GM12878 (cell line): ENCODE measurements at regions not wholly inside any gene's neighbourhood (a gene's known extent, or its start where the extent isn't known, plus 50 kb on each side); places are given as distances from the start of the nearest gene placed in this dataset.

Experiments
- ATAC-seq: fragments of 200-7000 bp; cut with Tn5 transposase; 3 replicates; pipeline ENCODE4 v1.9.1; 2020; ENCODE audit warnings: mild to moderate bottlenecking, moderate library complexity
- BruUV-seq: library from RNA; stranded (reverse); fragments of 400-500 nt; replicated peaks from 2 replicates; lab custom pipeline; 2021; lab: Mats Ljungman, UMichigan
- CTCF ChIA-PET: fragments of 300-600 bp; sonication (Branson Sonifier 250); formaldehyde crosslinking; extraction: SDS; loops from one replicate; lab custom pipeline; 2021; ENCODE audit warnings: inconsistent platforms; lab: Yijun Ruan, JAX
- POLR2A ChIA-PET: fragments of 350-600 bp; formaldehyde crosslinking; extraction: SDS; loops from one replicate; lab custom pipeline; 2021; ENCODE audit warnings: inconsistent platforms; lab: Charles Lee
- RAD21 ChIA-PET: fragments of 300-600 bp; sonication (Branson Sonifier 250); formaldehyde crosslinking; loops from one replicate; lab custom pipeline; 2023; ENCODE audit warnings: antibody characterized with exemption; ENCODE audit not compliant: unreplicated experiment; lab: Charles Lee
- SMC1A ChIA-PET: fragments of 300-600 bp; sonication (Branson Sonifier 250); formaldehyde crosslinking; loops from one replicate; lab custom pipeline; 2023; ENCODE audit not compliant: unreplicated experiment, uncharacterized antibody; lab: Charles Lee
- DNase-seq: peaks from one replicate; pipeline ENCODE4 v3.0.0-alpha.2; 2011; ENCODE audit warnings: low read depth, low spot score
- FAIRE-seq: peaks from 3 replicates; lab custom pipeline; 2011; peaks lifted over from hg19 to GRCh38; lab: Jason Lieb, UNC
- H2AFZ ChIP-seq: 2 replicates; pipeline ENCODE4 v1.6.0; 2011; ENCODE audit warnings: low read depth, low read length, control low read depth; ENCODE audit not compliant: control insufficient read depth
- H3K27ac ChIP-seq: 2 replicates; pipeline ENCODE4 v1.5.1; 2011; ENCODE audit warnings: control low read depth; ENCODE audit not compliant: control insufficient read depth, insufficient read depth
- H3K27me3 ChIP-seq, 2 experiments: replicated peaks in 1 of 2; 2 replicates each; pipeline versions ENCODE4 v1.6.0 to v1.6.1; 2011; ENCODE audit warnings: low read length in 1 of 2; ENCODE audit not compliant: control insufficient read depth in 2 of 2, insufficient read depth in 2 of 2
- H3K36me3 ChIP-seq, 2 experiments: 2 replicates each; pipeline ENCODE4 v1.5.1; 2011; ENCODE audit warnings: low read length in 1 of 2; ENCODE audit not compliant: control insufficient read depth in 2 of 2, insufficient read depth in 2 of 2
- H3K4me1 ChIP-seq: 2 replicates; pipeline ENCODE4 v1.6.1; 2011; ENCODE audit warnings: mild to moderate bottlenecking, low read length, moderate library complexity, mixed read lengths; ENCODE audit not compliant: control insufficient read depth, insufficient read depth
- H3K4me2 ChIP-seq: 2 replicates; pipeline ENCODE4 v1.6.0; 2011; ENCODE audit warnings: control low read depth; ENCODE audit not compliant: control insufficient read depth, insufficient read depth
- H3K4me3 ChIP-seq: fragments of 200-600 bp; sonication (generic); 2 replicates; pipeline ENCODE4 v1.5.1; 2016
- H3K79me2 ChIP-seq: 2 replicates; pipeline ENCODE4 v1.6.0; 2011; ENCODE audit warnings: low read length; ENCODE audit not compliant: control insufficient read depth, insufficient read depth
- H3K9ac ChIP-seq: 2 replicates; pipeline ENCODE4 v1.8.0; 2011; ENCODE audit warnings: low read length, control low read depth, mixed read lengths; ENCODE audit not compliant: control insufficient read depth, insufficient read depth
- H3K9me3 ChIP-seq: replicated peaks from 3 replicates; pipeline ENCODE4 v1.5.1; 2011; ENCODE audit warnings: mild to moderate bottlenecking, low read length; ENCODE audit not compliant: control insufficient read depth, insufficient read depth
- H4K20me1 ChIP-seq: 2 replicates; pipeline ENCODE4 v1.6.0; 2011; ENCODE audit not compliant: control insufficient read depth, insufficient read depth
- BCL11A ChIP-seq: IDR thresholded peaks from 2 replicates; pipeline ENCODE4 v1.6.1; 2011; ENCODE audit warnings: low read depth, low read length
- CUX1 ChIP-seq: IDR thresholded peaks from 2 replicates; pipeline ENCODE4 v1.6.1; 2012; ENCODE audit warnings: improper control_type of control experiment, low read depth, low read length; ENCODE audit not compliant: insufficient replicate concordance
- EED ChIP-seq: sonication (generic); IDR thresholded peaks from 2 replicates; pipeline ENCODE4 v1.6.1; 2016; ENCODE audit warnings: antibody characterized with exemption, low read depth
- NFIC ChIP-seq: IDR thresholded peaks from 2 replicates; pipeline ENCODE4 v1.6.1; 2012; ENCODE audit warnings: low read depth, mild to moderate bottlenecking, inconsistent platforms, low read length, moderate library complexity
- RCOR1 ChIP-seq: conservative IDR thresholded peaks from 2 replicates; pipeline ENCODE4 v1.6.1; 2012; ENCODE audit warnings: low read depth, low read length, improper control_type of control experiment
- SUZ12 ChIP-seq: fragments of 200-600 bp; sonication (generic); IDR thresholded peaks from one replicate; pipeline ENCODE4 v1.6.1; 2018; ENCODE audit warnings: antibody characterized with exemption, mild to moderate bottlenecking; ENCODE audit not compliant: unreplicated experiment
- WGBS: methylation state at CpG from one replicate; pipeline ENCODE4 v1.1.6; 2016; ENCODE audit warnings: low lambda C conversion rate; ENCODE audit not compliant: insufficient replicate concordance, insufficient coverage; ENCODE audit errors: missing lambda C conversion rate; 5-methylcytosine and 5-hydroxymethylcytosine counted together
- in situ Hi-C: fragments of 300-500 bp; cut with MboI; formaldehyde crosslinking; loops from 9 replicates; pipeline ENCODE4 v1.14.3; 2018; ENCODE audit warnings: mixed read lengths
- intact Hi-C: fragments of 100-400 bp; cut with micrococcal nuclease; formaldehyde crosslinking; loops from one replicate; pipeline ENCODE4 v1.14.2; 2022; ENCODE audit not compliant: unreplicated experiment
- TF ChIP-seq, protein P1 (sequence below): IDR thresholded peaks from 2 replicates; pipeline ENCODE4 v1.6.1; 2012; ENCODE audit warnings: low read depth, low read length, improper control_type of control experiment

- DNase-seq (no peak), FAIRE-seq (no peak), ATAC-seq (no peak)
- Histone ChIP-seq H3K9ac (no peak overlapping the region), H3K27ac (no peak overlapping the region), H3K4me1 (no peaks in the 10 kb centered on the region), H3K9me3 (no peaks in the 10 kb centered on the region), H3K4me3 (no peak overlapping the region), H3K4me2 (no peak overlapping the region), H2AFZ (no peak overlapping the region), H3K79me2 (no peaks in the 10 kb centered on the region), H4K20me1 (no peaks in the 10 kb centered on the region), H3K36me3 (no peaks in the 10 kb centered on the region), H3K27me3 (no peaks in the 10 kb centered on the region)
- ChIA-PET SMC1A (interaction anchor here (0.7 to 1.1 kb wide), 2 partner anchors 10 to 29 kb away, joined by 3 to 4 read pairs; no protein-coding TSS in a partner anchor), CTCF (no interaction called here), POLR2A (no interaction called here), RAD21 (interaction anchor here (0.6 kb wide), 2 partner anchors 34 to 190 kb away, joined by 3 read pairs; no protein-coding TSS in a partner anchor)
- BruUV-seq, result no TSS peak
- WGBS, result 38% methylated on average over 5 of the region's 5 CpGs
- TF ChIP-seq, protein P1, sequence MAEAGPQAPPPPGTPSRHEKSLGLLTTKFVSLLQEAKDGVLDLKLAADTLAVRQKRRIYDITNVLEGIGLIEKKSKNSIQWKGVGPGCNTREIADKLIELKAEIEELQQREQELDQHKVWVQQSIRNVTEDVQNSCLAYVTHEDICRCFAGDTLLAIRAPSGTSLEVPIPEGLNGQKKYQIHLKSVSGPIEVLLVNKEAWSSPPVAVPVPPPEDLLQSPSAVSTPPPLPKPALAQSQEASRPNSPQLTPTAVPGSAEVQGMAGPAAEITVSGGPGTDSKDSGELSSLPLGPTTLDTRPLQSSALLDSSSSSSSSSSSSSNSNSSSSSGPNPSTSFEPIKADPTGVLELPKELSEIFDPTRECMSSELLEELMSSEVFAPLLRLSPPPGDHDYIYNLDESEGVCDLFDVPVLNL, result no peak
- TF ChIP-seq CUX1, result no peak
- TF ChIP-seq RCOR1, result no peak
- no peak for TF ChIP-seq EED
- TF ChIP-seq BCL11A, result no peak
- no peak for TF ChIP-seq SUZ12
- TF ChIP-seq NFIC, result no peak
- intact Hi-C loops, result no loop called here
- in situ Hi-C loops, result no loop called here
Observed at GRCh38 chr14:56036353-56036752, 81.9 kb upstream of the PELI2 start.
